Liver (tissue), 8 donors: ENCODE measurements at regions not wholly inside any gene's neighbourhood (a gene's known extent, or its start where the extent isn't known, plus 50 kb on each side); places are given as distances from the start of the nearest gene placed in this dataset.

ENCODE experiments used
- DNase-seq: peaks from one replicate; pipeline ENCODE4 v3.0.0-alpha.2; 2017; ENCODE audit warnings: low spot score
- H3K27ac ChIP-seq, 2 donors: one replicate each; pipeline ENCODE4 v1.7.0; 2013; ENCODE audit warnings: inconsistent platforms in 2 of 2, low read length in 2 of 2, control low read depth in 1 of 2, low read depth in 1 of 2, mild to moderate bottlenecking in 1 of 2
- H3K27me3 ChIP-seq, 4 donors: one replicate each; pipeline versions ENCODE4 v1.6.1 to v1.7.0; 2013; ENCODE audit warnings: low read length in 3 of 4, inconsistent platforms in 1 of 4, mild to moderate bottlenecking in 1 of 4, moderate library complexity in 1 of 4; ENCODE audit not compliant: control insufficient read depth in 4 of 4, insufficient read depth in 4 of 4
- H3K36me3 ChIP-seq, 4 donors: one replicate each; pipeline versions ENCODE4 v1.6.1 to v1.7.0; 2013; ENCODE audit warnings: low read length in 3 of 4, mild to moderate bottlenecking in 3 of 4, low read depth in 1 of 4, moderate library complexity in 1 of 4; ENCODE audit not compliant: control insufficient read depth in 4 of 4, insufficient read depth in 3 of 4
- H3K4me1 ChIP-seq, 4 donors: one replicate each; pipeline versions ENCODE4 v1.6.1 to v1.7.0; 2013; ENCODE audit warnings: low read length in 3 of 4, mild to moderate bottlenecking in 3 of 4, moderate library complexity in 1 of 4; ENCODE audit not compliant: control insufficient read depth in 4 of 4, insufficient read depth in 4 of 4
- H3K4me3 ChIP-seq, 3 donors: one replicate each; pipeline versions ENCODE4 v1.6.1 to v1.7.0; 2013; ENCODE audit warnings: low read length in 3 of 3, control low read depth in 1 of 3, low read depth in 1 of 3, mild to moderate bottlenecking in 1 of 3
- H3K9ac ChIP-seq, 2 donors: one replicate each; pipeline ENCODE4 v1.7.0; 2013; ENCODE audit warnings: low read length in 2 of 2, mild to moderate bottlenecking in 2 of 2, moderate library complexity in 2 of 2, control low read depth in 1 of 2, low read depth in 1 of 2
- H3K9me3 ChIP-seq, 4 donors: one replicate each; pipeline versions ENCODE4 v1.6.1 to v1.7.0; 2013; ENCODE audit warnings: low read length in 3 of 4; ENCODE audit not compliant: control insufficient read depth in 4 of 4
- CTCF ChIP-seq: fragments of 150-350 bp; IDR thresholded peaks from 2 replicates; pipeline ENCODE4 v1.5.1; 2017; ENCODE audit warnings: improper control_type of control experiment, low read depth, low read length; ENCODE audit not compliant: missing input control
- EGR1 ChIP-seq, 2 donors: IDR thresholded peaks; 2 replicates each; pipeline ENCODE4 v1.6.1; 2016 to 2018; ENCODE audit warnings: antibody characterized with exemption in 2 of 2, low read depth in 2 of 2
- FOXA1 ChIP-seq: IDR thresholded peaks from 2 replicates; pipeline ENCODE4 v1.6.1; 2016; ENCODE audit warnings: antibody characterized with exemption
- FOXA2 ChIP-seq: IDR thresholded peaks from 2 replicates; pipeline ENCODE4 v1.6.1; 2016; ENCODE audit warnings: antibody characterized with exemption
- GABPA ChIP-seq, 2 donors: IDR thresholded peaks in 1 of 2; conservative IDR thresholded peaks in 1 of 2; 2 replicates each; pipeline ENCODE4 v1.6.1; 2016; ENCODE audit warnings: antibody characterized with exemption in 2 of 2, mild to moderate bottlenecking in 1 of 2, moderate library complexity in 1 of 2
- HNF4A ChIP-seq, 2 donors: conservative IDR thresholded peaks; 2 replicates each; pipeline ENCODE4 v1.6.1; 2016; ENCODE audit warnings: antibody characterized with exemption in 2 of 2, mild to moderate bottlenecking in 2 of 2
- HNF4G ChIP-seq: IDR thresholded peaks from 2 replicates; pipeline ENCODE4 v1.6.1; 2016; ENCODE audit warnings: antibody characterized with exemption
- JUND ChIP-seq, 2 donors: IDR thresholded peaks; 2 replicates each; pipeline ENCODE4 v1.6.1; 2016; ENCODE audit warnings: antibody characterized with exemption in 2 of 2
- NR2F2 ChIP-seq: IDR thresholded peaks from 2 replicates; pipeline ENCODE4 v1.6.1; 2016; ENCODE audit warnings: antibody characterized with exemption
- RAD21 ChIP-seq, 2 donors: IDR thresholded peaks; 2 replicates each; pipeline ENCODE4 v1.6.1; 2016; ENCODE audit warnings: antibody characterized with exemption in 2 of 2, mild to moderate bottlenecking in 2 of 2
- RXRA ChIP-seq, 2 donors: IDR thresholded peaks; 2 replicates each; pipeline ENCODE4 v1.6.1; 2017 to 2018; ENCODE audit warnings: antibody characterized with exemption in 2 of 2, mild to moderate bottlenecking in 1 of 2
- SP1 ChIP-seq: IDR thresholded peaks from 2 replicates; pipeline ENCODE4 v1.6.1; 2018; ENCODE audit warnings: antibody characterized with exemption, mild to moderate bottlenecking
- TAF1 ChIP-seq: conservative IDR thresholded peaks from 2 replicates; pipeline ENCODE4 v1.6.1; 2016; ENCODE audit warnings: antibody characterized with exemption, mild to moderate bottlenecking
- YY1 ChIP-seq: IDR thresholded peaks from 2 replicates; pipeline ENCODE4 v1.6.1; 2016; ENCODE audit warnings: antibody characterized with exemption, mild to moderate bottlenecking
- WGBS: extraction: QIAGEN DNeasy Blood & Tissue Kit; methylation state at CpG from one replicate; pipeline ENCODE4 v1.1.7; 2013; 5-methylcytosine and 5-hydroxymethylcytosine counted together
- TF ChIP-seq, protein P1 (sequence below): IDR thresholded peaks from 2 replicates; pipeline ENCODE4 v1.6.1; 2016; ENCODE audit warnings: antibody characterized with exemption
- TF ChIP-seq, protein P2 (sequence below): IDR thresholded peaks from 2 replicates; pipeline ENCODE4 v1.6.1; 2016; ENCODE audit warnings: antibody characterized with exemption, mild to moderate bottlenecking
- TF ChIP-seq, protein P3 (sequence below): IDR thresholded peaks from 2 replicates; pipeline ENCODE4 v1.6.1; 2016; ENCODE audit warnings: antibody characterized with exemption
- TF ChIP-seq, protein P4 (sequence below): IDR thresholded peaks from 2 replicates; pipeline ENCODE4 v1.6.1; 2016; ENCODE audit warnings: antibody characterized with exemption
- donor health status: healthy.
- donor health status: healthy.
- donor health status: healthy.
- donor health status: healthy.
- donor health status: healthy.

GRCh38 chr19:34828156-34828555, 55.1 kb upstream of the ZNF599 start (continued):
- TF ChIP-seq, protein P1, sequence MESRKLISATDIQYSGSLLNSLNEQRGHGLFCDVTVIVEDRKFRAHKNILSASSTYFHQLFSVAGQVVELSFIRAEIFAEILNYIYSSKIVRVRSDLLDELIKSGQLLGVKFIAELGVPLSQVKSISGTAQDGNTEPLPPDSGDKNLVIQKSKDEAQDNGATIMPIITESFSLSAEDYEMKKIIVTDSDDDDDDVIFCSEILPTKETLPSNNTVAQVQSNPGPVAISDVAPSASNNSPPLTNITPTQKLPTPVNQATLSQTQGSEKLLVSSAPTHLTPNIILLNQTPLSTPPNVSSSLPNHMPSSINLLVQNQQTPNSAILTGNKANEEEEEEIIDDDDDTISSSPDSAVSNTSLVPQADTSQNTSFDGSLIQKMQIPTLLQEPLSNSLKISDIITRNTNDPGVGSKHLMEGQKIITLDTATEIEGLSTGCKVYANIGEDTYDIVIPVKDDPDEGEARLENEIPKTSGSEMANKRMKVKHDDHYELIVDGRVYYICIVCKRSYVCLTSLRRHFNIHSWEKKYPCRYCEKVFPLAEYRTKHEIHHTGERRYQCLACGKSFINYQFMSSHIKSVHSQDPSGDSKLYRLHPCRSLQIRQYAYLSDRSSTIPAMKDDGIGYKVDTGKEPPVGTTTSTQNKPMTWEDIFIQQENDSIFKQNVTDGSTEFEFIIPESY: no peak
- TF ChIP-seq SP1 (no peak), FOXA2 (no peak)

- Histone ChIP-seq H3K4me1 (no peaks in the 10 kb centered on the region), H3K36me3 (no peaks in the 10 kb centered on the region), H3K27ac (no peak overlapping the region), H3K9ac (no peak overlapping the region), H3K4me3 (no peak overlapping the region), H3K27me3 (no peaks in the 10 kb centered on the region), H3K9me3 (peaks cover 0 to 3% (median 0%) of the 10 kb centered on the region in 4 donors)
- TF ChIP-seq GABPA (IDR thresholded peaks at IDR 0.05 in 1 of 2, conservative IDR thresholded peaks at IDR 0.05 in 1 of 2) (no peak), YY1 (no peak), TAF1 (no peak), SP1 (no peak), RXRA (IDR thresholded peaks at IDR 0.05) (no peak), RAD21 (IDR thresholded peaks at IDR 0.05) (no peak), HNF4A (conservative IDR thresholded peaks at IDR 0.05) (no peak), NR2F2 (no peak), CTCF (no peak), JUND (IDR thresholded peaks at IDR 0.05) (no peak), EGR1 (IDR thresholded peaks at IDR 0.05; ENCODE audit: low read depth in 2 of 2) (no peak), FOXA2 (no peak), FOXA1 (no peak), HNF4G (no peak)
- TF ChIP-seq, protein P2, sequence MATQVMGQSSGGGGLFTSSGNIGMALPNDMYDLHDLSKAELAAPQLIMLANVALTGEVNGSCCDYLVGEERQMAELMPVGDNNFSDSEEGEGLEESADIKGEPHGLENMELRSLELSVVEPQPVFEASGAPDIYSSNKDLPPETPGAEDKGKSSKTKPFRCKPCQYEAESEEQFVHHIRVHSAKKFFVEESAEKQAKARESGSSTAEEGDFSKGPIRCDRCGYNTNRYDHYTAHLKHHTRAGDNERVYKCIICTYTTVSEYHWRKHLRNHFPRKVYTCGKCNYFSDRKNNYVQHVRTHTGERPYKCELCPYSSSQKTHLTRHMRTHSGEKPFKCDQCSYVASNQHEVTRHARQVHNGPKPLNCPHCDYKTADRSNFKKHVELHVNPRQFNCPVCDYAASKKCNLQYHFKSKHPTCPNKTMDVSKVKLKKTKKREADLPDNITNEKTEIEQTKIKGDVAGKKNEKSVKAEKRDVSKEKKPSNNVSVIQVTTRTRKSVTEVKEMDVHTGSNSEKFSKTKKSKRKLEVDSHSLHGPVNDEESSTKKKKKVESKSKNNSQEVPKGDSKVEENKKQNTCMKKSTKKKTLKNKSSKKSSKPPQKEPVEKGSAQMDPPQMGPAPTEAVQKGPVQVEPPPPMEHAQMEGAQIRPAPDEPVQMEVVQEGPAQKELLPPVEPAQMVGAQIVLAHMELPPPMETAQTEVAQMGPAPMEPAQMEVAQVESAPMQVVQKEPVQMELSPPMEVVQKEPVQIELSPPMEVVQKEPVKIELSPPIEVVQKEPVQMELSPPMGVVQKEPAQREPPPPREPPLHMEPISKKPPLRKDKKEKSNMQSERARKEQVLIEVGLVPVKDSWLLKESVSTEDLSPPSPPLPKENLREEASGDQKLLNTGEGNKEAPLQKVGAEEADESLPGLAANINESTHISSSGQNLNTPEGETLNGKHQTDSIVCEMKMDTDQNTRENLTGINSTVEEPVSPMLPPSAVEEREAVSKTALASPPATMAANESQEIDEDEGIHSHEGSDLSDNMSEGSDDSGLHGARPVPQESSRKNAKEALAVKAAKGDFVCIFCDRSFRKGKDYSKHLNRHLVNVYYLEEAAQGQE: no peak
- TF ChIP-seq, protein P3, sequence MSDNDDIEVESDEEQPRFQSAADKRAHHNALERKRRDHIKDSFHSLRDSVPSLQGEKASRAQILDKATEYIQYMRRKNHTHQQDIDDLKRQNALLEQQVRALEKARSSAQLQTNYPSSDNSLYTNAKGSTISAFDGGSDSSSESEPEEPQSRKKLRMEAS: no peak
- TF ChIP-seq, protein P4, sequence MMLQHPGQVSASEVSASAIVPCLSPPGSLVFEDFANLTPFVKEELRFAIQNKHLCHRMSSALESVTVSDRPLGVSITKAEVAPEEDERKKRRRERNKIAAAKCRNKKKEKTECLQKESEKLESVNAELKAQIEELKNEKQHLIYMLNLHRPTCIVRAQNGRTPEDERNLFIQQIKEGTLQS: no peak
- TF ChIP-seq, protein P1: no peak
- 79% methylated on average over 10 of the region's 10 CpGs for WGBS
- no peak for DNase-seq
Observed at GRCh38 chr19:34825212-34825611, 52.2 kb upstream of the ZNF599 start.
